ENCODE measurements at regions not wholly inside any gene's neighbourhood (a gene's known extent, or its start where the extent isn't known, plus 50 kb on each side); places are given as distances from the start of the nearest gene placed in this dataset.

- no peaks in the 10 kb centered on the region for H3K36me3 ChIP-seq
- no peak overlapping the region for H3K27ac ChIP-seq
- H3K4me3 ChIP-seq, result no peak overlapping the region
- TF ChIP-seq, protein P1, sequence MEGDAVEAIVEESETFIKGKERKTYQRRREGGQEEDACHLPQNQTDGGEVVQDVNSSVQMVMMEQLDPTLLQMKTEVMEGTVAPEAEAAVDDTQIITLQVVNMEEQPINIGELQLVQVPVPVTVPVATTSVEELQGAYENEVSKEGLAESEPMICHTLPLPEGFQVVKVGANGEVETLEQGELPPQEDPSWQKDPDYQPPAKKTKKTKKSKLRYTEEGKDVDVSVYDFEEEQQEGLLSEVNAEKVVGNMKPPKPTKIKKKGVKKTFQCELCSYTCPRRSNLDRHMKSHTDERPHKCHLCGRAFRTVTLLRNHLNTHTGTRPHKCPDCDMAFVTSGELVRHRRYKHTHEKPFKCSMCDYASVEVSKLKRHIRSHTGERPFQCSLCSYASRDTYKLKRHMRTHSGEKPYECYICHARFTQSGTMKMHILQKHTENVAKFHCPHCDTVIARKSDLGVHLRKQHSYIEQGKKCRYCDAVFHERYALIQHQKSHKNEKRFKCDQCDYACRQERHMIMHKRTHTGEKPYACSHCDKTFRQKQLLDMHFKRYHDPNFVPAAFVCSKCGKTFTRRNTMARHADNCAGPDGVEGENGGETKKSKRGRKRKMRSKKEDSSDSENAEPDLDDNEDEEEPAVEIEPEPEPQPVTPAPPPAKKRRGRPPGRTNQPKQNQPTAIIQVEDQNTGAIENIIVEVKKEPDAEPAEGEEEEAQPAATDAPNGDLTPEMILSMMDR (IDR thresholded peaks at IDR 0.05), result no peak
- TF ChIP-seq POLR2A (IDR thresholded peaks at IDR 0.05) (no peak), POLR2AphosphoS5 (IDR thresholded peaks at IDR 0.05; ENCODE audit: insufficient read depth in 1 of 2, low read depth in 1 of 2) (no peak)
- no peaks in the 10 kb centered on the region for H3K4me1 ChIP-seq
- intact Hi-C loops (cut with DNase I), result no loop called here
- DNase-seq (ENCODE audit: extremely low spot score in 2 of 2), result peak in 1 of 2 donors; percentile 42
- no peaks in the 10 kb centered on the region for H3K9me3 ChIP-seq
- H3K27me3 ChIP-seq, result no peaks in the 10 kb centered on the region
These were observed 135.3 kb downstream of the WSCD1 start for GRCh38 chr17:6205525-6205924.

DNA sequence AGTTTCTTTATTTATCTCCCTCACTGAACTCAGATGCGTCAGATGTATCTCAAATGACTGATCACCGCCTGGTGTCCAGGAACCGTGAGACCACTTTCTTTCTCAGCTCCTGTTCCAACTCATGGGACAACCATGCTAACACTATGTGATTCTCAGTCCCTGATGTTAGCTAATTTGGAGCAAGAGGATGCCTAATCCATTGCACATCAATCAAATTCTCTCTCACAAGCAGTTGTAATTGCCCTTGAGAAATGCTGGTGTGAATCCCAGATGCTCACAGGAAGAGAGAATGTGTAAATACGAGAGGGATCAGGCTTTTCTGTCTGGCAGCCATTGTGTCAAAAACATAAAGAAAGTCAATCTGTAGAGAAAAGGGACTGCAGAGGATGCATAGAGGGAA is 134.9 kb downstream of the WSCD1 start:
- intact Hi-C loops (cut with DNase I), result no loop called here
- no peaks in the 10 kb centered on the region for H3K9me3 ChIP-seq
- no peaks in the 10 kb centered on the region for H3K27me3 ChIP-seq
- H3K4me1 ChIP-seq, result no peaks in the 10 kb centered on the region
- no peaks in the 10 kb centered on the region for H3K36me3 ChIP-seq
- no peak overlapping the region for H3K4me3 ChIP-seq
- DNase-seq (ENCODE audit: extremely low spot score in 2 of 2), result peak in 1 of 2 donors; percentile 5
- no peak for TF ChIP-seq POLR2AphosphoS5 (IDR thresholded peaks at IDR 0.05; ENCODE audit: insufficient read depth in 1 of 2, low read depth in 1 of 2)
- TF ChIP-seq, protein P1 (IDR thresholded peaks at IDR 0.05), result no peak
- TF ChIP-seq POLR2A (IDR thresholded peaks at IDR 0.05), result no peak
- H3K27ac ChIP-seq, result no peak overlapping the region

GRCh38 chr17:6204203-6204722 is 134.1 kb downstream of the WSCD1 start:
- peak in 1 of 2 donors; percentile 27 for DNase-seq (ENCODE audit: extremely low spot score in 2 of 2)

DNA sequence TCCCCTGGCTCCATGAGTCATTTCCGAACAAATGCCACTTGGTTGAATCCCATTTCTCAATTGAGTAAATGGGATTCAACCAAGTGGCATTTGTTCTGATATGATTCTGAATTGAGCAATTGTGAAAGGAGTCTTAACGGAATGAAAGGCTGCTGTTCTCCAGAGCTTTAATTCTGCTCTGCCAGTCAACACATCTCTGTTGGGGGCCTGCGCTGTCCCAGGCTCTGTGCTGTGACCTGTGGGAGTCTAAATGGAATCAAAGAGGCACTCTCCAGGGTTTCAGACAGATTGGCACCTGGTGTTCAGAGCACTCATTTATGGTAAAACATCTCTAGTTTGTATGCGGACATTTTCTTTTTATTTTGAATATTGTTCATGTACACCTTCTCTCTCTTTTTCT is 126.2 kb downstream of the WSCD1 start:
- Histone ChIP-seq H3K4me1 (no peaks in the 10 kb centered on the region), H3K27me3 (no peaks in the 10 kb centered on the region), H3K27ac (no peak overlapping the region), H3K9me3 (no peaks in the 10 kb centered on the region), H3K36me3 (no peaks in the 10 kb centered on the region), H3K4me3 (no peak overlapping the region)
- TF ChIP-seq POLR2A (IDR thresholded peaks at IDR 0.05) (no peak), POLR2AphosphoS5 (IDR thresholded peaks at IDR 0.05; ENCODE audit: insufficient read depth in 1 of 2, low read depth in 1 of 2) (no peak)
- TF ChIP-seq, protein P1 (IDR thresholded peaks at IDR 0.05), result no peak
- intact Hi-C loops (cut with DNase I), result no loop called here
- DNase-seq (ENCODE audit: extremely low spot score in 2 of 2), result no peak

More at GRCh38 chr17:6204203-6204722, 134.1 kb downstream of the WSCD1 start:
- TF ChIP-seq, protein P1 (IDR thresholded peaks at IDR 0.05), result no peak
- no peak for TF ChIP-seq POLR2A (IDR thresholded peaks at IDR 0.05)
- TF ChIP-seq POLR2AphosphoS5 (IDR thresholded peaks at IDR 0.05; ENCODE audit: insufficient read depth in 1 of 2, low read depth in 1 of 2), result no peak
- Histone ChIP-seq H3K4me3 (no peak overlapping the region), H3K9me3 (no peaks in the 10 kb centered on the region), H3K27me3 (no peaks in the 10 kb centered on the region), H3K36me3 (no peaks in the 10 kb centered on the region), H3K4me1 (no peaks in the 10 kb centered on the region), H3K27ac (no peak overlapping the region)
- intact Hi-C loops (cut with DNase I), result no loop called here

- Histone ChIP-seq H3K27ac (no peak overlapping the region), H3K27me3 (no peaks in the 10 kb centered on the region), H3K4me3 (no peak overlapping the region), H3K36me3 (no peaks in the 10 kb centered on the region), H3K4me1 (no peaks in the 10 kb centered on the region), H3K9me3 (no peaks in the 10 kb centered on the region)
- TF ChIP-seq, protein P1 (IDR thresholded peaks at IDR 0.05), result no peak
- TF ChIP-seq POLR2AphosphoS5 (IDR thresholded peaks at IDR 0.05; ENCODE audit: insufficient read depth in 1 of 2, low read depth in 1 of 2) (no peak), POLR2A (IDR thresholded peaks at IDR 0.05) (no peak)
- intact Hi-C loops (cut with DNase I), result no loop called here
- no peak for DNase-seq (ENCODE audit: extremely low spot score in 2 of 2)
These were observed 124.9 kb downstream of the WSCD1 start for GRCh38 chr17:6195123-6195522.

All from vagina (tissue), 2 donors.